NCI-H1694 (cell line): ENCODE measurements at regions not wholly inside any gene's neighbourhood (a gene's known extent, or its start where the extent isn't known, plus 50 kb on each side); places are given as distances from the start of the nearest gene placed in this dataset.
"Not testable (repeated sequence)": the region's sequence is repeated elsewhere in the genome, so short reads cannot be mapped to it uniquely, and the experiment has no call there.

ENCODE experiments used
- DNase-seq: peaks from one replicate; lab custom pipeline; 2025; lab: John Stamatoyannopoulos, UW

- no peak for DNase-seq
These were observed 613.2 kb downstream of the TLE1 start for GRCh38 chr9:81076131-81076530.

- DNase-seq: no peak
These were observed 615.1 kb downstream of the TLE1 start for GRCh38 chr9:81074221-81074620.

DNA sequence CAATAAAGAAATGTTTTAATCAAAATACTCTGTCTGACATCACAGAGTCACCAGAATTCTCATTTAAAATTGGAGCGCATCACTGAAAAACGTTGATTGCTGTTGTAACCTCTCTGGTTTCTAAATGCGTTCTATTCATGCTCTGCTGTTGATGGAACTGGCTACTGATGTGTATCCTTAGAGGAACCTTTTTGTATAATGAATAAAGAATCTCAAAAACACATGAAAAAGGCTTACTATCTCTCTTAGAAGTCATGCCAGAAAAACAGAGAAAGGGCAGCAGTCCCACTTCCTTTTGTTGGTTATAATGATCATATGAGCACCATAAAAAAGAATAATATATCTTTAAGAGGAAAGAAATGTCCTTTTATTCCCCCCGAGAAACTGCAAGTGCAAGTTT, 615.5 kb downstream of the TLE1 start:
- no peak for DNase-seq

GRCh38 chr9:81072758-81073157, 616.6 kb downstream of the TLE1 start:
- no peak for DNase-seq

DNA sequence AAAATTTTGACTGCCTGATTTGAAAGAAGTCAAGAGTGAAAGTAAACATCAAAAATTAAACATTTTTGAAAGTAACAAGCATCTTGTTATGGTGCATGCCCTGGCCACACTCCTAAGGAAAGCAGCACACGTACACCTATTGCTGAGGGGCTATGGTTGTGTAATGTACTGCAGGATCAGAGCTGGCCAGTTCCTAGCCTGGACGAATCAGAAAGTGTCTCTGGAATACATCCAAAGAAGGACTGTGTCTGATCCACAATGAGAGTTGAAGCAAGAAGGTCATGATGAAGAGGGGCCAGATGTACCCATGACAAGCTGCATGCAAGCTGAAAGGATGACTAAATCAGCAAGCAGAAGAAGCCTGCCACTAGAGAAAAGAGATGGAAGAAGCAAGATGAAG, 618.2 kb downstream of the TLE1 start:
- DNase-seq: no peak

- no peak for DNase-seq
These were observed 618.7 kb downstream of the TLE1 start for GRCh38 chr9:81070689-81071088.

- DNase-seq: no peak
These were observed 619.4 kb downstream of the TLE1 start for GRCh38 chr9:81069923-81070322.

DNA sequence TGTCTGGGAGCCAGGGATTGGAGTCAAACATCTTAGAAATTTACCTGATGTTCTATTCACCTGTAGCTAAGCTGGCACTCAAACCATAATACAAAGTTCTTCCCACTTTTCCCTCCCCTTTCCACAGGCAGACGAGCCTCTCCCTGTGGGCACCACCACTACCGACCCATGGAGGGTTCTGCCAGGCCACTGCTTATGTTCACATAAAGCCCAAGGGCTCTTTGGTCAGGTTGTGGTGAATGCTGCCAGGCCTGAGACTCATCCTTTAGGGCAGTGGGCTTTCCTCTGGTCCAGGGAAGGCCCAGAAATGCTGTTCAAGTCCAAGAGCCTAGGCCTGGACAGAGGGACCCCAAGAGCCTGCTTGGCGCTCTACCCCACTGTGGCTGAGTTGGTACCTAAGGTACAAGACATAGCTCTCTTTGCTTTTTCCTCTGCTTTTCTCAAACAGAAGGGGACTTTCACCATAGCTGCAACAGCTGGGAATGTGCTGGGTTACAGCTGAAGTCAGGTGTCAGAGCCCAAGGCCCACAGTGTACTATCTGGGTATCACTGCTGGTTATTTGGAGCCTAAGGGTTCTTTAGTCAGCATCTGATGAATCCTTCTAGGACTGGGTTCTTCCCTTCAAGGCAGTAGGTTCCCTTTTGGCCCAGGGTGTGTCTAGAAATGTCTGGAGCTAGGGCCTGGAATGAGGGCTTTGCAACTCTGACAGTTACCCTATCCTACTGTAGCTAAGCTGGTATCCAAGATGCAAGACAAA, 620.1 kb downstream of the TLE1 start:
- no peak for DNase-seq

DNA sequence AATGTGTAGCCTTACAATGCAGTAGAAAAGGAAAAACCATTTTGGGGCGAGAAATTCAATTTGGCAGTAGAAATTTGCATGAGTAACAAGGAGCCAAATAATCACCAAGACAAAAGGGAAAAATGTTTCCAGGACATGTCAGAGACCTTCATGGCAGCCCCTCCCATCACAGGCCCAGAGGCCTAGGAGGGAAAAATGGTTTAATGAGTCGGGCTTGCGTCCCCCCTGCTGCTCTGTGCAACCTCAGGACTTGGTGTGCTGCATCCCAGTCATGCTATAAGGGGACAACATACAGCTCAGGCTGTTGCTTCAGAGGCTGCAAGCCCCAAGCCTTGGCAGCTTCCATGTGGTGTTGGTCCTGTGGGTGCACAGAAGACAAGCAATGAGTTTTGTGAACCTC, 626.4 kb downstream of the TLE1 start:
- DNase-seq: not testable (repeated sequence)

- no peak for DNase-seq
These were observed 630.6 kb downstream of the TLE1 start for GRCh38 chr9:81058782-81059181.

GRCh38 chr9:81053298-81054025, 635.9 kb downstream of the TLE1 start:
- DNase-seq: no peak

DNA sequence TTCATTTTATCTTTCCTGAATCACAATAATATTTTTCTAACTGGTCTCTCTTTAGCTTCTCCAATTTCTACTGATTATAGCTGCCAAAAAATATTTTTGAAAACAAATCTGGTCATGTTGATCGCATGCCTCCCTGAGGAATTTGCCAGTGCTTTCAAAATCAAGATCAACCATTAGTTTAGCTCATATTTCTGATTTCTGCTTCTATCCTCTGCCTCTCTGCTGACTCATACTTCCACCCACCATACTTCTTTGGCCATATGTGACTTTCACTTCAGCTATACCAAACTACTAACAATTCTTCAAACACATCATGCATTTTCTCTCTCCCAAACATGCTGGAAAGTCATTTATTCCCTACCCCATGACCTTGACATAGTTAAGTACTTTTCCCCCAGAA, 636.5 kb downstream of the TLE1 start:
- DNase-seq: no peak

DNA sequence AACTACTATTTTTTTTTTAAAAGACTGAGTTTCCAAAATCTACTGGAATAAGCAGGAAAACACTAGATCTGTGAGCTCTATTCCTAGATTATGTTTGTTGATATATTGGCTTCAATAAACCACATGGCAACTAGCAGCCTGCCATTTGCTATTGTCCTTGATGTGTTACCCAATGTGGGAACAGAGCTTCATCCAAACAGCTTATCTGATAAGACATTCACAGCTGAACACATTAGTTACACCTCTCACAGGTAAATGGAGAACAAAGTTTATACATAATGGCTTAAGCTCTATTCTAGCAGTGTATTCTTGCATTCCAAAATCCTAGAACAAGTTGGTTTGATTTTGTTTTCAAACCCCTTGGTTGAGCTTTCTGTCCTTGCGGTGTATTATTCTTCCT, 642.1 kb downstream of the TLE1 start:
- DNase-seq: no peak

GRCh38 chr9:81045658-81046057, 643.7 kb downstream of the TLE1 start:
- DNase-seq: no peak

GRCh38 chr9:81037889-81038288, 651.5 kb downstream of the TLE1 start:
- no peak for DNase-seq

DNA sequence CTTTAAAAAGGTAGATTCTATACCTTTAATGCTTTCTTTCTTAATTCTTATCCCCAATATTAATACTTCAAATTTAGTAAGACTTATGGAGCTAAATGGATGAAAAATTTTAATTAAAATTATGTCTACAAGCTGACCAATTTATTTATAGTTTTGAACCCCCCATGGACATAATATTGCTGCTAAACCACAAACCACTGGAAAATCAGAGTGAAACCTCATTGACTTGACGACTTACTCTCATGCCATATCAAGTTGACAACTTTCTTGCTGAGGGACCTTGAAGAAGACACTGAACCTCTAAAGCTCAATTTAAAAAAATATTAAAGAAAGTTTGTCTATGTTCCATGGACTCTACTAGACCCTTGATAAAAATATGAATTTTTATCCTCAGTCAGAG, 653.7 kb downstream of the TLE1 start:
- no peak for DNase-seq

GRCh38 chr9:81035171-81035570, 654.2 kb downstream of the TLE1 start:
- no peak for DNase-seq

DNA sequence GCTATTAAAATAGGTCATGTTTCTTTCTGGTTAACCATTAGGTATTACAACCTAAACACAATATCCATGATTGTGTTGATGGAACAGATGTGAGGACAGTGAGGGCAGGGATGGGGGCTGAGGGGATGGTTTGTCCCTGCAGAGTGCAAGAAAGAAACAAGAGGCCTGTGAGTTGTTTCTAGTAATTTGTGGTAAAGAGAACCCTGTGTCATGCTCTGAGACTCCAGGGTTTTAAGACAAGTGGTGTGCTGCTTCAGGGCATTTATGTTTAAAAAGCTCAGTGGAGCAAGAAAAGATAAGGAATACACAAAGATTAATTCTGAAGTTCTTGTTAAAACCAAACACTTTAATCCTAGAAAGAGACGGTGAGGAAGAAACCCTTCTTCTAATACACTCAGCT, 656.5 kb downstream of the TLE1 start:
- DNase-seq: no peak

DNA sequence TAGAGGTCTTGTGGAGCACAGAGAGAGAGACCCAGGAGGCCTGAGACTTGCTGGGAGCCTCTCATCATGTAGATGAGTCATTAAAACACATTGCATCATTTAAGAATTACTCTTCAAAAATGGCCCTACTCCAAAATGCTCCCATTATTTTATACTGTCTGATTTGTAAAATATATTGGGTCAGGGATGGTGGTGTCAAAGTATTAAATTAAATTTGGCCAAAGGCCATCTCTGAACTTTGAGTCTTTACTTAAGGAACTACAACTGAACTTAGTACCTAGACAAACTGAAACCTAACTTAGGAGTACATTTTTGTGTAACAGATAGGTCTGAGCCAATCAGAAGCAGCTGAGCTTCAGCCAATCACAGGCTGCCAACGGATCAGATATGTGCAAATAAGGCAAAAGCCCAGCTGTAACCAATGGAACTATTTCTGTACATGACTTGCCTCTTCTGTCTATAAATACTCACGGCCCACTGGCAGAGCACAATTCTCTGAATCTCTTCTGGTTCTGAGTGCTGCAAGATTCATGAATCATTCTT, 657.2 kb downstream of the TLE1 start:
- DNase-seq: no peak

- no peak for DNase-seq
These were observed 657.8 kb downstream of the TLE1 start for GRCh38 chr9:81031422-81032029.

DNA sequence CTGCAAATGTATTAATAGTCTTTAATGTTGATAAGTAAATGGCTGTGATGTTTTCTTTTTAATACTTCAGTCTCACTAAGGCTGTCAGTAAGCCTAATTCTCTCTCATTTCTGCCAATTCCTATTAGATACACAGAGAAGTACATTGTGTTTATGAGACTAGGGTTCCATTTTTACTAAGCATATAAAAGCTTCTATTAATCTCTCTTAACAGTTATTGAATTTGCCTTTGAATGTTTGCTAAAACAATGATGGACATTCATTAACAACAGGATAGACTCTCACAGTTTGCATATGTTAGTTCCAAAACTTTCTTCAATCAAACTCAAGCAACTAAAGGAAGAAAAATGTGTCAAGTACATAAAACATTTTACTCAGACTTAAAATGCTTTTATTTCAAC, 659.3 kb downstream of the TLE1 start:
- no peak for DNase-seq

DNA sequence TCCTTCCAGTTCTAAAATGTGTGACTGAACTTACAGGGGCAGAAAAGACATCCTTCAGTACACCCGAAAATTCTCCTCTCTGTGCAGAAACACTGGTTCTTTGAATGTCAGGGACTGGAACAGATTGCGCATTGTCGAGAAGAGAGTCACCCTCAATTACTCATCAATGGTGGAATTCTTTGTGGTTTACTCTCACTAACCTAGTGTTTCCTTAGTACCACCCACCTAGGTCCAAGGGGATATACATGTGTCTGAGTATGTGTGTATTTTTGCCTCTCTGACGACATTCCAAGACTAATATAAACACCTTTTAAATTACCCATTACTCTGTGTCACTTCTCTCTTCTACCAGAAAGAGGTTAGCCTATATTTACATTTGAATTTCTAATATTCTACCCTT, 660.8 kb downstream of the TLE1 start:
- DNase-seq: no peak

GRCh38 chr9:81022177-81022576, 667.2 kb downstream of the TLE1 start:
- no peak for DNase-seq
